ENCODE measurements at regions not wholly inside any gene's neighbourhood (a gene's known extent, or its start where the extent isn't known, plus 50 kb on each side); places are given as distances from the start of the nearest gene placed in this dataset.
"Not testable (repeated sequence)": the region's sequence is repeated elsewhere in the genome, so short reads cannot be mapped to it uniquely, and the experiment has no call there.

- DNase-seq = peak; percentile 55
Observed at GRCh38 chr2:240255811-240256703, 115.6 kb upstream of the OTOS start.

GRCh38 chr2:240256704-240257637, 116.5 kb upstream of the OTOS start:
- DNase-seq = no peak

GRCh38 chr2:240257940-240258580, 117.6 kb upstream of the OTOS start:
- DNase-seq = no peak

GRCh38 chr2:240258685-240259084, 118.2 kb upstream of the OTOS start:
- DNase-seq = no peak

- DNase-seq = no peak
Observed at GRCh38 chr2:240259201-240259923, 118.9 kb upstream of the OTOS start.

- DNase-seq = no peak
Observed at GRCh38 chr2:240259924-240260529, 119.6 kb upstream of the OTOS start.

DNA sequence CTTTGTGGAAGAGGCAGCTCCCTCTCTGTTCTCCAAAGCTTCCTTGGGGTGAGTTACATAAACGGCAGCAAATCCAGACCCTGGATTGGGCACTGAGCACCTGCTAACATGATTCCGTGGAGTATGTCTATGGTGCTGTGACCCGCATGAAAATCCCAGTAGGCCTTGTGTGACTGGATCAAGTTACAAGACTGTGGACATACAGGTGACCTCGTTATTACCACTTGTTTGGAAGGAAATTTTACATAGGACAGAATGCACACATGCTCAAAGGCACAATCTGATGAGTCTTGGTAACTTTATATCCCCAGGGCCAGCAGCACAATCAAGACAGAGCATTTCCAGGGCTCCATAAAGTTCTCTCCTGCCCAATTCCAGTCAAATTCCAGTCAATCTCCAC, 120.2 kb upstream of the OTOS start:
- DNase-seq = no peak

GRCh38 chr2:240262578-240262977, 122.1 kb upstream of the OTOS start:
- DNase-seq = not testable (repeated sequence)

- no peak for DNase-seq
Observed at GRCh38 chr2:240269380-240269779, 128.9 kb upstream of the OTOS start.

DNA sequence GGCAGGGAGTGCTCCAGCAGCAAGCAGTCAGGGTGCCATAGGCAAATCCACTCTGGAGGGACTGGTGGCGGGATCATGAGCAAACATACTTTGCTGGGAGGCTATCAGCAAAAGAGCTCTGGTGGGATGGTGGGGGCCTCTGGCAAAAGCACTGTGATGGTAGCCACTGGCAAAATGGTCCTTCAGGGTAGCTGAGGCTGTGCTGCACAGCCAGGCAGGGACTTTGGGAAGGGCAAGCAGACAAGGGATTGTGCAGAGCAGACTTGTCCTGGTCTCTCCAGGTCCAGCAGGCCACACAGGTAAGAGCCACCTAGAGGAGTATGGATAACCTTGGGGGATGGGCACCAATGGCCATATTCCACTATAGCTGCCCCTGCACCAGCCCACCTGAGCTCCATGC, 129.4 kb upstream of the OTOS start:
- no peak for DNase-seq

- no peak for DNase-seq
Observed at GRCh38 chr2:240271716-240272341, 131.4 kb upstream of the OTOS start.

- DNase-seq = no peak
Observed at GRCh38 chr2:240275386-240275785, 134.9 kb upstream of the OTOS start.

GRCh38 chr2:240277073-240277806, 136.8 kb upstream of the OTOS start:
- no peak for DNase-seq

- no peak for DNase-seq
Observed at GRCh38 chr2:240277807-240278522, 137.5 kb upstream of the OTOS start.

GRCh38 chr2:240278661-240279060, 138.2 kb upstream of the OTOS start:
- no peak for DNase-seq

- no peak for DNase-seq
Observed at GRCh38 chr2:240280621-240281020, 140.2 kb upstream of the OTOS start.

DNA sequence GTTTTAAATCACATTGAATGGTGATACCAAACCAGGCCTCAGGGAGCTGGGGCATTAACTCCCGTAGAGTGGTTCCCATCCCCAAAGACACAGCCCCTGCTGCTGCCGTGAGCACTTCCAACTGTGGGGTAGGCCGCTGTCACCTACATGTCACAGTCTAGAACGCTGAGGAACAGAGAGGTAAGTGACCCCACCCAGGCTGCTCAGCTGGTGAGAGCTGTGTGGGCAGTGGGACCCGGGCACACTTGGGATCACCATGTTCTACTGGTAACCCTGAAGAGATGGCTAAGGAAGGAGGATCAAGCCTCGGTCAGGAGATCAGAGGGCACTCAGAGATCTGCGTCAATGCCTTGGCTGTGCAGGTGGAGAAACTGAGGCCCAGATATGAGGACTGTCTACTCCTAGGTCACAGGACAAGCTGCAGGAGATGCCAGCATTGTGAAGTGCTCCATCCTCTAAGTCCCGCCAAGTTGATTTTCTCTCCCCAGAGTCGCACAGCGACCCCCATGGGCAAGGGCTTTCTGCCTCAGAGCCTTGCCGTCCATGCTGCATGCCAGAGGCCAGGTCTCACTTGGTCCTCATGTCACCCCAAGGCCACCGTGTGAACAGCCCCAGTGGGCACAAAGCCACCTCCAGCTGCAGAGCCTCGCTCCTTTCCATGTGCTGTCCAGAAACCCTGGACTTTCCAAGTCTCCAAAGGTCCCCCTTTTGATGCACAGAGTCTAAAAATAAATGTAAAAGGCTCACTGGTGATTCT, 144.2 kb upstream of the OTOS start:
- DNase-seq = no peak

GRCh38 chr2:240285725-240286124, 145.3 kb upstream of the OTOS start:
- DNase-seq = no peak

- no peak for DNase-seq
Observed at GRCh38 chr2:240286596-240286995, 146.1 kb upstream of the OTOS start.

Measured in NCI-H226 (cell line).